ENCODE measurements at regions not wholly inside any gene's neighbourhood (a gene's known extent, or its start where the extent isn't known, plus 50 kb on each side); places are given as distances from the start of the nearest gene placed in this dataset.

DNA sequence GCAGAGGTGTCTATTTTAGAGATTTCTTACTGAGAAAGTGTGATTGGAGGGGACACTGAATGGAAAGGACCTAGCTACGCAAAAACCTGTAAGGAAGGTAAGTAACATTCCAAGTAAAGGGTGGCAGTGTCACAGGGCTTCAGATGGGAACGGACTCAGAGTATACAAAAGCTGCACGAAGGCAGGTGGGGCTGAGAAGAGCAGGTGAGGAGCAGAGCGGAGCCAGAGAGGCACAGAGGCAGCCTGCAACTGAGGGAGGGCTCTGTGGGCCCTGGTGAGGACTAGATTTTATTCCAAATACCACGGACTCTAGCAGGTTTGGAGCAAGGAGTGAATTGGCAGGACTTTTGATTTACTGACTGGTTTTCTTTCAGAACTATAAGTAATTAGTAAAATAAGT, 331.3 kb upstream of the PKDCC start:
- TF ChIP-seq, protein P1, sequence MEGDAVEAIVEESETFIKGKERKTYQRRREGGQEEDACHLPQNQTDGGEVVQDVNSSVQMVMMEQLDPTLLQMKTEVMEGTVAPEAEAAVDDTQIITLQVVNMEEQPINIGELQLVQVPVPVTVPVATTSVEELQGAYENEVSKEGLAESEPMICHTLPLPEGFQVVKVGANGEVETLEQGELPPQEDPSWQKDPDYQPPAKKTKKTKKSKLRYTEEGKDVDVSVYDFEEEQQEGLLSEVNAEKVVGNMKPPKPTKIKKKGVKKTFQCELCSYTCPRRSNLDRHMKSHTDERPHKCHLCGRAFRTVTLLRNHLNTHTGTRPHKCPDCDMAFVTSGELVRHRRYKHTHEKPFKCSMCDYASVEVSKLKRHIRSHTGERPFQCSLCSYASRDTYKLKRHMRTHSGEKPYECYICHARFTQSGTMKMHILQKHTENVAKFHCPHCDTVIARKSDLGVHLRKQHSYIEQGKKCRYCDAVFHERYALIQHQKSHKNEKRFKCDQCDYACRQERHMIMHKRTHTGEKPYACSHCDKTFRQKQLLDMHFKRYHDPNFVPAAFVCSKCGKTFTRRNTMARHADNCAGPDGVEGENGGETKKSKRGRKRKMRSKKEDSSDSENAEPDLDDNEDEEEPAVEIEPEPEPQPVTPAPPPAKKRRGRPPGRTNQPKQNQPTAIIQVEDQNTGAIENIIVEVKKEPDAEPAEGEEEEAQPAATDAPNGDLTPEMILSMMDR (IDR thresholded peaks at IDR 0.05): no peak
- TF ChIP-seq EP300 (IDR thresholded peaks at IDR 0.05): no peak
- TF ChIP-seq POLR2A (IDR thresholded peaks at IDR 0.05): no peak
- no peak for TF ChIP-seq POLR2AphosphoS5 (IDR thresholded peaks at IDR 0.05)
